ENCODE measurements at regions not wholly inside any gene's neighbourhood (a gene's known extent, or its start where the extent isn't known, plus 50 kb on each side); places are given as distances from the start of the nearest gene placed in this dataset.

GRCh38 chr12:4041187-4041885 is 168.1 kb upstream of the PARP11 start:
- peaks cover 5% of the 10 kb centered on the region for H3K27me3 Mint-ChIP-seq
- POLR2A ChIA-PET = interaction anchor here (0.6 to 0.9 kb wide), 2 partner anchors 63 to 228 kb away, joined by 3 to 4 read pairs; no protein-coding TSS in a partner anchor
- DNase-seq (no peak), ATAC-seq (ENCODE audit: low read depth) (no peak)
- H3K27ac Mint-ChIP-seq = no peak overlapping the region
- no peaks in the 10 kb centered on the region for H3K36me3 Mint-ChIP-seq
- no peak overlapping the region for H3K4me3 Mint-ChIP-seq
- H3K9me3 Mint-ChIP-seq = no peaks in the 10 kb centered on the region
- H3K4me1 Mint-ChIP-seq = peaks cover 3% of the 10 kb centered on the region

GRCh38 chr12:4039931-4040330 is 166.7 kb upstream of the PARP11 start:
- Mint-ChIP-seq H3K4me1 (peaks cover 3% of the 10 kb centered on the region), H3K27me3 (peaks cover 3% of the 10 kb centered on the region), H3K4me3 (no peak overlapping the region), H3K27ac (no peak overlapping the region), H3K36me3 (no peaks in the 10 kb centered on the region), H3K9me3 (no peaks in the 10 kb centered on the region)
- POLR2A ChIA-PET = interaction anchor here (0.5 kb wide), 1 partner anchor 30 kb away, joined by 4 read pairs; no protein-coding TSS in a partner anchor
- ATAC-seq (ENCODE audit: low read depth) = no peak
- DNase-seq = no peak

GRCh38 chr12:4037747-4038312 is 164.6 kb upstream of the PARP11 start:
- no peak for ATAC-seq (ENCODE audit: low read depth)
- H3K27ac Mint-ChIP-seq = no peak overlapping the region
- POLR2A ChIA-PET = interaction anchor here (0.7 to 1.8 kb wide), 2 partner anchors 8 to 239 kb away, joined by 3 to 5 read pairs; no protein-coding TSS in a partner anchor

GRCh38 chr12:4036671-4037271 is 163.6 kb upstream of the PARP11 start:
- H3K27me3 Mint-ChIP-seq = peaks cover 14% of the 10 kb centered on the region
- POLR2A ChIA-PET = interaction anchor here (0.6 to 1.8 kb wide), 2 partner anchors 67 to 240 kb away, joined by 5 to 6 read pairs; no protein-coding TSS in a partner anchor
- no peak for DNase-seq
- ATAC-seq (ENCODE audit: low read depth) = no peak
- peaks cover 4% of the 10 kb centered on the region for H3K4me1 Mint-ChIP-seq
- H3K4me3 Mint-ChIP-seq = no peak overlapping the region
- H3K27ac Mint-ChIP-seq = no peak overlapping the region
- H3K36me3 Mint-ChIP-seq = no peaks in the 10 kb centered on the region
- H3K9me3 Mint-ChIP-seq = no peaks in the 10 kb centered on the region

More at GRCh38 chr12:4037747-4038312, 164.6 kb upstream of the PARP11 start:
- H3K4me3 Mint-ChIP-seq = no peak overlapping the region
- H3K4me1 Mint-ChIP-seq = peaks cover 3% of the 10 kb centered on the region
- no peak for DNase-seq
- no peaks in the 10 kb centered on the region for H3K9me3 Mint-ChIP-seq
- no peaks in the 10 kb centered on the region for H3K36me3 Mint-ChIP-seq
- peaks cover 11% of the 10 kb centered on the region for H3K27me3 Mint-ChIP-seq

GRCh38 chr12:4034921-4035320 is 161.7 kb upstream of the PARP11 start:
- POLR2A ChIA-PET = no interaction called here
- no peak for ATAC-seq (ENCODE audit: low read depth)
- no peak for DNase-seq
- no peaks in the 10 kb centered on the region for H3K9me3 Mint-ChIP-seq
- peaks cover 6% of the 10 kb centered on the region for H3K4me1 Mint-ChIP-seq
- no peak overlapping the region for H3K4me3 Mint-ChIP-seq
- peaks cover 2% of the 10 kb centered on the region for H3K36me3 Mint-ChIP-seq
- H3K27me3 Mint-ChIP-seq = peaks cover 19% of the 10 kb centered on the region
- H3K27ac Mint-ChIP-seq = no peak overlapping the region

- H3K27me3 Mint-ChIP-seq = peaks cover 19% of the 10 kb centered on the region
- H3K36me3 Mint-ChIP-seq = peaks cover 2% of the 10 kb centered on the region
- DNase-seq = no peak
- POLR2A ChIA-PET = no interaction called here
- peaks cover 11% of the 10 kb centered on the region for H3K4me1 Mint-ChIP-seq
- no peak overlapping the region for H3K4me3 Mint-ChIP-seq
- H3K9me3 Mint-ChIP-seq = no peaks in the 10 kb centered on the region
- no peak for ATAC-seq (ENCODE audit: low read depth)
- no peak overlapping the region for H3K27ac Mint-ChIP-seq
Measured at GRCh38 chr12:4032924-4033615, 159.9 kb upstream of the PARP11 start.

- no peak for DNase-seq
- H3K4me1 Mint-ChIP-seq = peaks cover 21% of the 10 kb centered on the region
- no peak for ATAC-seq (ENCODE audit: low read depth)
- H3K27ac Mint-ChIP-seq = no peak overlapping the region
- peaks cover 19% of the 10 kb centered on the region for H3K27me3 Mint-ChIP-seq
- H3K36me3 Mint-ChIP-seq = peaks cover 2% of the 10 kb centered on the region
- peak overlapping the region; percentile 64 for H3K4me3 Mint-ChIP-seq
- no peaks in the 10 kb centered on the region for H3K9me3 Mint-ChIP-seq
- POLR2A ChIA-PET = interaction anchor here (0.7 to 0.9 kb wide), 2 partner anchors 87 to 241 kb away, joined by 3 to 9 read pairs; partner anchors contain the start of gene CCND2
Measured at GRCh38 chr12:4031703-4032291, 158.6 kb upstream of the PARP11 start.

GRCh38 chr12:4030929-4031702 is 157.9 kb upstream of the PARP11 start:
- H3K9me3 Mint-ChIP-seq = no peaks in the 10 kb centered on the region
- no peak overlapping the region for H3K27ac Mint-ChIP-seq
- peaks cover 19% of the 10 kb centered on the region for H3K27me3 Mint-ChIP-seq
- peak overlapping the region; percentile 70 for H3K4me3 Mint-ChIP-seq
- POLR2A ChIA-PET = interaction anchor here (0.5 to 1.2 kb wide), 6 partner anchors 37 to 242 kb away, joined by 3 to 5 read pairs (median 4); partner anchors contain the start of gene CCND2
- H3K36me3 Mint-ChIP-seq = peaks cover 2% of the 10 kb centered on the region
- peaks cover 25% of the 10 kb centered on the region for H3K4me1 Mint-ChIP-seq
- peak; percentile 94 for ATAC-seq (ENCODE audit: low read depth)
- peak; percentile 85 for DNase-seq

- peak; percentile 60 for DNase-seq
- peak; percentile 60 for ATAC-seq (ENCODE audit: low read depth)
- H3K27ac Mint-ChIP-seq = peak overlapping the region; percentile 5
- H3K4me3 Mint-ChIP-seq = peak overlapping the region; percentile 43
- POLR2A ChIA-PET = no interaction called here
- peaks cover 2% of the 10 kb centered on the region for H3K36me3 Mint-ChIP-seq
- no peaks in the 10 kb centered on the region for H3K9me3 Mint-ChIP-seq
- H3K27me3 Mint-ChIP-seq = peaks cover 7% of the 10 kb centered on the region
- H3K4me1 Mint-ChIP-seq = peaks cover 29% of the 10 kb centered on the region
Measured at GRCh38 chr12:4027412-4027811, 154.2 kb upstream of the PARP11 start.

GRCh38 chr12:4026517-4026916 is 153.3 kb upstream of the PARP11 start:
- ATAC-seq (ENCODE audit: low read depth) (no peak), DNase-seq (no peak)
- H3K27me3 Mint-ChIP-seq = peaks cover 4% of the 10 kb centered on the region
- peaks cover 27% of the 10 kb centered on the region for H3K4me1 Mint-ChIP-seq
- H3K4me3 Mint-ChIP-seq = no peak overlapping the region
- no peaks in the 10 kb centered on the region for H3K9me3 Mint-ChIP-seq
- peaks cover 2% of the 10 kb centered on the region for H3K36me3 Mint-ChIP-seq
- H3K27ac Mint-ChIP-seq = no peak overlapping the region
- POLR2A ChIA-PET = no interaction called here

GRCh38 chr12:4026020-4026358 is 152.8 kb upstream of the PARP11 start:
- Mint-ChIP-seq H3K36me3 (peaks cover 2% of the 10 kb centered on the region), H3K4me3 (no peak overlapping the region), H3K4me1 (peaks cover 27% of the 10 kb centered on the region), H3K9me3 (no peaks in the 10 kb centered on the region), H3K27me3 (peaks cover 4% of the 10 kb centered on the region), H3K27ac (no peak overlapping the region)
- no peak for ATAC-seq (ENCODE audit: low read depth)
- POLR2A ChIA-PET = no interaction called here
- DNase-seq = no peak

GRCh38 chr12:4025181-4026019 is 152.2 kb upstream of the PARP11 start:
- POLR2A ChIA-PET = no interaction called here
- H3K27me3 Mint-ChIP-seq = peaks cover 3% of the 10 kb centered on the region
- H3K9me3 Mint-ChIP-seq = no peaks in the 10 kb centered on the region
- H3K27ac Mint-ChIP-seq = no peak overlapping the region
- DNase-seq = no peak
- H3K4me3 Mint-ChIP-seq = no peak overlapping the region
- peaks cover 2% of the 10 kb centered on the region for H3K36me3 Mint-ChIP-seq
- peaks cover 26% of the 10 kb centered on the region for H3K4me1 Mint-ChIP-seq
- no peak for ATAC-seq (ENCODE audit: low read depth)

Measured in activated naive CD8-positive, alpha-beta T cell treated with anti-CD3 and anti-CD28 coated beads, Interleukin-2, amount 10 ng/mL, durations not matched to agents 7 days and 5 days (primary cell).